Liver (tissue), 8 donors: ENCODE measurements at regions not wholly inside any gene's neighbourhood (a gene's known extent, or its start where the extent isn't known, plus 50 kb on each side); places are given as distances from the start of the nearest gene placed in this dataset.

Source experiments
- DNase-seq: peaks from one replicate; pipeline ENCODE4 v3.0.0-alpha.2; 2017; ENCODE audit warnings: low spot score
- H3K27ac ChIP-seq, 2 donors: one replicate each; pipeline ENCODE4 v1.7.0; 2013; ENCODE audit warnings: inconsistent platforms in 2 of 2, low read length in 2 of 2, control low read depth in 1 of 2, low read depth in 1 of 2, mild to moderate bottlenecking in 1 of 2
- H3K27me3 ChIP-seq, 4 donors: one replicate each; pipeline versions ENCODE4 v1.6.1 to v1.7.0; 2013; ENCODE audit warnings: low read length in 3 of 4, inconsistent platforms in 1 of 4, mild to moderate bottlenecking in 1 of 4, moderate library complexity in 1 of 4; ENCODE audit not compliant: control insufficient read depth in 4 of 4, insufficient read depth in 4 of 4
- H3K36me3 ChIP-seq, 4 donors: one replicate each; pipeline versions ENCODE4 v1.6.1 to v1.7.0; 2013; ENCODE audit warnings: low read length in 3 of 4, mild to moderate bottlenecking in 3 of 4, low read depth in 1 of 4, moderate library complexity in 1 of 4; ENCODE audit not compliant: control insufficient read depth in 4 of 4, insufficient read depth in 3 of 4
- H3K4me1 ChIP-seq, 4 donors: one replicate each; pipeline versions ENCODE4 v1.6.1 to v1.7.0; 2013; ENCODE audit warnings: low read length in 3 of 4, mild to moderate bottlenecking in 3 of 4, moderate library complexity in 1 of 4; ENCODE audit not compliant: control insufficient read depth in 4 of 4, insufficient read depth in 4 of 4
- H3K4me3 ChIP-seq, 3 donors: one replicate each; pipeline versions ENCODE4 v1.6.1 to v1.7.0; 2013; ENCODE audit warnings: low read length in 3 of 3, control low read depth in 1 of 3, low read depth in 1 of 3, mild to moderate bottlenecking in 1 of 3
- H3K9ac ChIP-seq, 2 donors: one replicate each; pipeline ENCODE4 v1.7.0; 2013; ENCODE audit warnings: low read length in 2 of 2, mild to moderate bottlenecking in 2 of 2, moderate library complexity in 2 of 2, control low read depth in 1 of 2, low read depth in 1 of 2
- H3K9me3 ChIP-seq, 4 donors: one replicate each; pipeline versions ENCODE4 v1.6.1 to v1.7.0; 2013; ENCODE audit warnings: low read length in 3 of 4; ENCODE audit not compliant: control insufficient read depth in 4 of 4
- CTCF ChIP-seq: fragments of 150-350 bp; IDR thresholded peaks from 2 replicates; pipeline ENCODE4 v1.5.1; 2017; ENCODE audit warnings: improper control_type of control experiment, low read depth, low read length; ENCODE audit not compliant: missing input control
- EGR1 ChIP-seq, 2 donors: IDR thresholded peaks; 2 replicates each; pipeline ENCODE4 v1.6.1; 2016 to 2018; ENCODE audit warnings: antibody characterized with exemption in 2 of 2, low read depth in 2 of 2
- FOXA1 ChIP-seq: IDR thresholded peaks from 2 replicates; pipeline ENCODE4 v1.6.1; 2016; ENCODE audit warnings: antibody characterized with exemption
- FOXA2 ChIP-seq: IDR thresholded peaks from 2 replicates; pipeline ENCODE4 v1.6.1; 2016; ENCODE audit warnings: antibody characterized with exemption
- HNF4A ChIP-seq, 2 donors: conservative IDR thresholded peaks; 2 replicates each; pipeline ENCODE4 v1.6.1; 2016; ENCODE audit warnings: antibody characterized with exemption in 2 of 2, mild to moderate bottlenecking in 2 of 2
- MAX ChIP-seq: IDR thresholded peaks from 2 replicates; pipeline ENCODE4 v1.6.1; 2016; ENCODE audit warnings: antibody characterized with exemption
- NR2F2 ChIP-seq: IDR thresholded peaks from 2 replicates; pipeline ENCODE4 v1.6.1; 2016; ENCODE audit warnings: antibody characterized with exemption
- REST ChIP-seq: IDR thresholded peaks from 2 replicates; pipeline ENCODE4 v1.6.1; 2016; ENCODE audit warnings: antibody characterized with exemption, mild to moderate bottlenecking
- TAF1 ChIP-seq: conservative IDR thresholded peaks from 2 replicates; pipeline ENCODE4 v1.6.1; 2016; ENCODE audit warnings: antibody characterized with exemption, mild to moderate bottlenecking
- ZBTB33 ChIP-seq: IDR thresholded peaks from 2 replicates; pipeline ENCODE4 v1.6.1; 2016; ENCODE audit warnings: antibody characterized with exemption
- WGBS: extraction: QIAGEN DNeasy Blood & Tissue Kit; methylation state at CpG from one replicate; pipeline ENCODE4 v1.1.7; 2013; 5-methylcytosine and 5-hydroxymethylcytosine counted together
- TF ChIP-seq, protein P1 (sequence below): IDR thresholded peaks from 2 replicates; pipeline ENCODE4 v1.6.1; 2016; ENCODE audit warnings: antibody characterized with exemption
- donor health status: healthy.
- donor health status: healthy.
- donor health status: healthy.
- donor health status: healthy.
- donor health status: healthy.

DNA sequence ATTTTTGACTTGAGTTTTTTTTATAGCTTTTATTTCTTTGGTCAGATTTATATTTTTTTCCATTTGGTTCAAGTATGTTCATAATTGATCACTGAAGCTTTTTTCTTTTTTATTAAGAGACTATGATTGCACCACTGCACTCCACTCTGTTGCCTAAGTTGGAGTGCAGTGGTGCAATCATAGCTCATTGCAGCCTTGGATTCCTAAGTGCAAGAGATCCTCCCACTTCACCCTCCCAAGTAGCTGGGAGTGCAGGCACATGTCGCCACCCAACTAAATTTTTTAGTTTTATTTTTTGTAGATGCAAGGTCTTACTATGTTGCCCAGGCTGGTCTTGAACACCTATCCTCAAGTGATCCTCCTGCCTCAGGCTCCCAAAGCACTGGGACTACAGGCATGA is 97.7 kb upstream of the KIF5B start:
- no peak overlapping the region for H3K9ac ChIP-seq
- H3K9me3 ChIP-seq = peaks cover 0 to 3% (median 2%) of the 10 kb centered on the region in 4 donors
- no peak overlapping the region for H3K4me3 ChIP-seq
- TF ChIP-seq MAX = no peak
- no peak for TF ChIP-seq NR2F2
- no peak for TF ChIP-seq CTCF
- no peak overlapping the region for H3K27ac ChIP-seq
- WGBS = 87% methylated on average over 1 of the region's 1 CpG
- DNase-seq = no peak
- no peaks in the 10 kb centered on the region for H3K4me1 ChIP-seq
- H3K36me3 ChIP-seq = no peaks in the 10 kb centered on the region
- no peaks in the 10 kb centered on the region for H3K27me3 ChIP-seq

DNA sequence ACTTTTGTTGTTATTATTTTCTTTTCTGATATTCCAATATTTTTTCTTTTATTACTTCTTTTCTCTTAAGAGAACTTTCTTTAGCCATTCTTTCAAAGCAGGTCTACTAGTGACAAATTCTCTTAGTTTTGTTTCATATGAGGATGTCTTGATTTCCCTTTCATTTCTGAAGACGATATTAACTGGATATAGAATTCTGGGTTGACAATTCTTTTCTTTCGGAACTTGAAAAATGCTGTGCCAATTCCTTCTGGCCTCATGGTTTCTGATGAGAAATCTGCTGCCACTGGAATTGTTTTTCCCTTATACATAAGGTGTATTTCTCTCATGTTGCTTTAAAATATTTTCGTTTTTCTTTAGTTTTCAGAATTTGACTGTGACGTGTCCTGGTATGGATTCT is 97.0 kb upstream of the KIF5B start:
- Histone ChIP-seq H3K36me3 (no peaks in the 10 kb centered on the region), H3K27me3 (no peaks in the 10 kb centered on the region), H3K9me3 (peaks cover 0 to 3% (median 2%) of the 10 kb centered on the region in 4 donors), H3K4me1 (no peaks in the 10 kb centered on the region), H3K9ac (no peak overlapping the region), H3K4me3 (no peak overlapping the region), H3K27ac (no peak overlapping the region)
- WGBS = 91% methylated on average over 4 of the region's 4 CpGs
- no peak for DNase-seq
- TF ChIP-seq FOXA1 (no peak), TAF1 (no peak), REST (no peak), EGR1 (IDR thresholded peaks at IDR 0.05; ENCODE audit: low read depth in 2 of 2) (no peak), FOXA2 (no peak), ZBTB33 (no peak), NR2F2 (no peak), HNF4A (conservative IDR thresholded peaks at IDR 0.05) (no peak)
- TF ChIP-seq, protein P1, sequence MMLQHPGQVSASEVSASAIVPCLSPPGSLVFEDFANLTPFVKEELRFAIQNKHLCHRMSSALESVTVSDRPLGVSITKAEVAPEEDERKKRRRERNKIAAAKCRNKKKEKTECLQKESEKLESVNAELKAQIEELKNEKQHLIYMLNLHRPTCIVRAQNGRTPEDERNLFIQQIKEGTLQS = no peak
